Gastroesophageal sphincter (tissue), 3 donors: ENCODE measurements at regions not wholly inside any gene's neighbourhood (a gene's known extent, or its start where the extent isn't known, plus 50 kb on each side); places are given as distances from the start of the nearest gene placed in this dataset.

Source experiments
- CTCF ChIP-seq, 4 experiments: fragments of 200-600 bp in 2 of 4; fragments of 450-650 bp in 2 of 4; sonication (generic) in 1 of 4; IDR thresholded peaks; one replicate each; pipeline ENCODE4 v1.5.1; 2017 to 2019; ENCODE audit warnings: antibody characterized with exemption in 4 of 4, mild to moderate bottlenecking in 2 of 4, moderate library complexity in 2 of 4
- POLR2A ChIP-seq, 2 donors: fragments of 450-650 bp; IDR thresholded peaks; one replicate each; pipeline ENCODE4 v1.6.1; 2017; ENCODE audit warnings: antibody characterized with exemption in 2 of 2, mild to moderate bottlenecking in 2 of 2, moderate library complexity in 1 of 2

- no peak for TF ChIP-seq POLR2A (IDR thresholded peaks at IDR 0.05)
- TF ChIP-seq CTCF (IDR thresholded peaks at IDR 0.05) = no peak
Observed at GRCh38 chr6:22621701-22622100, 52.3 kb downstream of the HDGFL1 start.
